C1 segment of cervical spinal cord (tissue), 14 donors: ENCODE measurements at regions not wholly inside any gene's neighbourhood (a gene's known extent, or its start where the extent isn't known, plus 50 kb on each side); places are given as distances from the start of the nearest gene placed in this dataset.
A peak's percentile ranks its signal among the peaks of the same experiment; 100 is the strongest.
"Not testable (repeated sequence)": the region's sequence is repeated elsewhere in the genome, so short reads cannot be mapped to it uniquely, and the experiment has no call there.

Experiments used
- DNase-seq, 14 donors: peaks; one replicate each; lab custom pipeline; 2025; lab: John Stamatoyannopoulos, UW

- DNase-seq: no peak
Observed at GRCh38 chr6:152811785-152812184, 61.2 kb downstream of the VIP start.

GRCh38 chr6:152815230-152815872 lies 64.8 kb downstream of the VIP start:
- DNase-seq: peak in 1 of 14 donors; percentile 83

- DNase-seq: peak in 1 of 14 donors; percentile 48
Observed at GRCh38 chr6:152816055-152816454, 65.5 kb downstream of the VIP start.

GRCh38 chr6:152821525-152821924 lies 70.9 kb downstream of the VIP start:
- peak in 1 of 14 donors; percentile 76 for DNase-seq

GRCh38 chr6:152824666-152825065 lies 74.1 kb downstream of the VIP start:
- DNase-seq: no peak

- peak in 1 of 14 donors; percentile 90 for DNase-seq
Observed at GRCh38 chr6:152828431-152828830, 77.8 kb downstream of the VIP start.

GRCh38 chr6:152834366-152834765 lies 83.8 kb downstream of the VIP start:
- DNase-seq: not testable (repeated sequence)

- DNase-seq: no peak
Observed at GRCh38 chr6:152836523-152836922, 85.9 kb downstream of the VIP start.

GRCh38 chr6:152845421-152845820 lies 94.8 kb downstream of the VIP start:
- DNase-seq: no peak

GRCh38 chr6:152846825-152847224 lies 96.2 kb downstream of the VIP start:
- peak in 1 of 14 donors; percentile 2 for DNase-seq

GRCh38 chr6:152848919-152849318 lies 98.3 kb downstream of the VIP start:
- no peak for DNase-seq

GRCh38 chr6:152854086-152854795 lies 103.6 kb downstream of the VIP start:
- DNase-seq: no peak

GRCh38 chr6:152858141-152858540 lies 107.5 kb downstream of the VIP start:
- peak in 1 of 14 donors; percentile 93 for DNase-seq

- no peak for DNase-seq
Observed at GRCh38 chr6:152859225-152859624, 108.6 kb downstream of the VIP start.

- peak in 7 of 14 donors; percentile 0 to 73 (median 3) for DNase-seq
Observed at GRCh38 chr6:152863618-152864326, 113.2 kb downstream of the VIP start.

GRCh38 chr6:152874267-152874666 lies 108.6 kb downstream of the FBXO5 start:
- no peak for DNase-seq

GRCh38 chr6:152874846-152875568 lies 107.8 kb downstream of the FBXO5 start:
- DNase-seq: no peak

- DNase-seq: no peak
Observed at GRCh38 chr6:152879681-152880080, 103.2 kb downstream of the FBXO5 start.

GRCh38 chr6:152893187-152893586 lies 89.7 kb downstream of the FBXO5 start:
- peak in 1 of 14 donors; percentile 35 for DNase-seq

- no peak for DNase-seq
Observed at GRCh38 chr6:152896923-152897322, 85.9 kb downstream of the FBXO5 start.

GRCh38 chr6:152897807-152898399 lies 84.9 kb downstream of the FBXO5 start:
- peak in 8 of 14 donors; percentile 1 to 59 (median 15) for DNase-seq
